Endothelial cell of hepatic sinusoid (primary cell): ENCODE measurements at regions not wholly inside any gene's neighbourhood (a gene's known extent, or its start where the extent isn't known, plus 50 kb on each side); places are given as distances from the start of the nearest gene placed in this dataset.

Experiments
- in situ Hi-C: cut with HindIII; loops from 2 replicates; pipeline ENCODE4 v1.10.0; 2017; ENCODE audit warnings: low sequenced_read_pairs

DNA sequence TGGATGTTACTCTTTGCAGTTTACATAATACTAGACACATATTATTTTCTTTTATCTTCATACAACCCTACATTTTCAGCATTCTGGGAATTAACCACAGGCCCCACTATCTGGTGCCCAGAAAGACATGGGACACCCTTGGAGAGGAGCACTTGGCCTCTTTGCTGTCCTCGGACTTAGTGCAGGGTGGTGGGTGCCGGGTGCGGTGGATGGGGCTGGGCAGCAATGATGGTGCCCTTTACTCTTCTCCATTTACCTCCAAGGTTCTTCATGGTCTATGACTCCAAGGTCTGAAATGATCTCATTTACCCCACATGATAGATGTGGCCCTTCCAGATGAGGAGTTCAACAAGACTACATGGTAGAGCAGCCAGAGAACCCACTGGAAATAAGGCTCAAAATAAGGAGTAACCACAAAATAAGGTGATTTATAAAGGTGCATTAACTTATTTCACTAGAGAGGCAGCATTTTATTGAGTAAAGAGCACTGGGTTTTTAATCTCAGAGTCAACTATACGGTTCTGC, 56.2 kb upstream of the IGFBP3 start:
- in situ Hi-C loops, result no loop called here

DNA sequence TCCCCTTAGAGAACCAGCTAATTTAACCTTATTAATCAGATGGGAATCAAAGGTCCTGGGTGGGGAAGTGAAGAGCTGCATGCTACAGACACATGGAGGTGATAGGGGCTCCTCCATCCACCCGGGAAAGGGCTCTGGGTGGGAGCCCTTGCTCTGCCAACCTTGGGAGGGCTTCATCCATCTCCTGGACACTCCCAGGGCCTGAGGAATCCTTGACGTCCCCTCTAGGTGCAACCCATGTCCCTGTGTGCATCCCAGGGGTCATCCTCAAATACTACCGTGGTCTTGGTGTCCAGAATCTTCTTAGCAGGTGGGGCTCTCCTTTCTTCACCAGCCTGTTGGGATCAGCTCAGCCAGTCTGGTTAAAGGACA, 55.4 kb upstream of the IGFBP3 start:
- in situ Hi-C loops, result no loop called here

DNA sequence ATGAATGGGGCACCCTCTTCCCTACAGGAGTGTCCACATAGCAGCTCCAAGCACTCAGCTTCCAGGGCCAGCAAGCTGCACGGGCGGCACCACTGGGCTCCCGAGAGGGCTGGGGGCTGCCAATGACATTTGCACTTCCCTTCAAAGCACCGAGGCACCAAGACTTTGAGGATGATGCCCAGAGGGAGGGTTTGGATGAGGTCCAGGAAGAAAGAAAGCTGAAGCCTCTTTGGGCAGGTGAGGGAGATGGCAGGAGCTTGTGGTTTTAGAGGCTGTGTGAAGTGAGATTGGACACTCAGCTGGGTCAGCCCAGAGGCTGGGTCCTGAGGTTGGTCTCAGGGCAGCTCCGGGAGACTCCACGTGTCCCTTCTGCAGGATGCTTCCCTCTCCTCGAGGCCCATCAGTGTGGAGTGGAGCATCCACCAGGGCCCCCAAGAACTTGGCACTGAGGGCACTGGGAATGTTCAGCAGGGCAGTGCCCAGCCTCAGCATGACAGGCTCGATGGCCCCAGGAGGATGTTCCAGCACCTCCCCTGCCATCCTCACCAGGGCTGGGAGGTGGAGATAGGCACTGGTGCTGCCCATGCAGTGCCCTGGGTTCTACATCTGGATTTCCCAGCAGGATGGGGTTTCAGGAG, 54.9 kb upstream of the IGFBP3 start:
- in situ Hi-C loops, result no loop called here

DNA sequence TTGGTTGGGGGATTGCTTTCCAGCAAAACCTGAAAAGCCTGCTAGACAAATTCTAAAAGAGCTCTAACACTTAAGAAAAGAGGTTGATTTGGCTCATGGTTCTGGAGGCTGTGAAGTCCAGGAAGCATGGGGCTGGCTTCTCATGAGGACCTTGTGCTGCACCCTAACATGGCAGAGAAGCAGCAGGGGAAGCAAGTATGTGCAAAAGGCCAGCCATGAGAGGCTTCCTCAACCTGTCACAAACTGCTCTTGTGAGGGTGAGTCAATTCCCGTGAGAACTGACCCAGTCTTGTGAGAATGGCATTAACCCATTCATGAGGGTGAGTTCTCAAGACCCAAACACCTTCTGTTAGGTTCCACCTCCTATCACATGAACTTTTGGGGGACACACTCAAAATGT, 54.3 kb upstream of the IGFBP3 start:
- in situ Hi-C loops, result no loop called here

DNA sequence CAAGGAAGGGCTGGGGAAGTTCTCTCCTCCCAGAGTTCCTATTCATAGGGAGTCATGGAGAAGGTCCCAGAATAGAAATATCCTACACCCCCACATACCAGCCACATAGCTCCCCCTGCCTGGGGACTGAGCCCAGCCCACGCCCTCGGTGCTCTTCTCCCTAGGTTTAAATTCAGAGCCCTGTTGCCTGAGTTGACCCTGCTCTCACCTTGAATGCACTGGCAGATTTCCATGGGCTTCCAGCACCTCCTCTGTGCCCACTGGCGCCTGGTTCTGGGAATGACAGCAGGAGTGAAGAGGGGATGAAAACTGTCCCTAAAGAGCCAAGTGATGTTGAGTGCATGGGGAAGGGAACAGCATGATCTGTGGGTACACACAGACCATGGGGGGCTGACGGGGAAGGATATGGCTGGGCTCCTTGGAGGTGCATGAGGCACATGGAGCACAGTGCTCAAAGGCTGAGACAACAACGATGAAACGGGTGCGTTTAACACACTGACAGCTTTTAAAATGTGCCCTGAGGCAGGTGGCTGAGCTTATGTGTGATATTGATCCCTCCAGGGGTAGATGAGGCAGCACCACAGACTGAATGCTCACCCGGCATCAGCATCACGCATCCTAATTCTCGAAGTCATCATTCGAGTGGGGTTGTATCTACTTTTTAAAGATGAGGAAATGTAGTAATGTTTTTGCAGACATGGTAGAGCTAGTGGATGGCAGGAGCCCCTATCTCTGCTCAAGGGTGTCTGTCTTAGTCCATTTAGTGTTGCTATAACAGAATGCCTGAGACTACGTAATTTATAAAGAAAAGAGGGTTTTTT, 53.7 kb upstream of the IGFBP3 start:
- in situ Hi-C loops, result no loop called here

DNA sequence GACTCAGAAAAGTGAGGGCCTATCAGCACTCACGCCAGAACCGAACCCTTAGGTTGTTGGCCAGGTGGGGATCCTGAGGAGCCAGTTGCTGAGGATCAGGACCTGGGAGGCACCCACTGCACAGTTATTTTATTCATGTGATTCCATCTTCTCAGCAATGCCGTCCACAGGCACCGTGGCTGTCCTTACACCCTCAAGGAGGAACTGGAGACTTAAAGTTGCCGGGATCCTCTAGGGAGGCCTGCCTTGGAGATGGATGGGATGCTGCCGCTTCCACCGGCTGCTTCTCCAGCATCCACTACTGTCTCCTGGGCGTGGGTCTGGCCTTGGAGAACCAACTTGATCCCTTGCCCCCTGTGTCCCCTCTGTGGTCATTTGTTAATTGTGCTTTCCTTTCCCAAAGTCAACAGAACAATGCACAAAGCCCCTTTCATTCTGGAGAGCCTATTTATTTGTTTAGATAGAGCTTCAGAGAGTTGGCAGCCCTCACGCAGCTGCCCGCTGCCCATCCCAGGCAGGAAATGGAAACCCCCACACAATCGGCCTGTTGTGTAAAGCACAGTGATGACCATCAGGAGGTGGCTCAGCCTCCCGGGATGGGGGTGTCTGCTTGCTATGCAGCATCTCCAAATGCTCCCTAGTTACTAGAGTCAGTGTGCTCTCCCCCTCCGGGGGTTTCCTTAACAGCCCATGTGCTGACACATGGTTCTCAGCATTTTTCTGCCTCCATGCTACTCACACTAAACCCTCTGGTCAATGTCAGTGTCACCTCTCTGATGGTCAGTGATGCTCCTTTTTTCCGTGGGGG, 52.9 kb upstream of the IGFBP3 start:
- in situ Hi-C loops, result no loop called here

DNA sequence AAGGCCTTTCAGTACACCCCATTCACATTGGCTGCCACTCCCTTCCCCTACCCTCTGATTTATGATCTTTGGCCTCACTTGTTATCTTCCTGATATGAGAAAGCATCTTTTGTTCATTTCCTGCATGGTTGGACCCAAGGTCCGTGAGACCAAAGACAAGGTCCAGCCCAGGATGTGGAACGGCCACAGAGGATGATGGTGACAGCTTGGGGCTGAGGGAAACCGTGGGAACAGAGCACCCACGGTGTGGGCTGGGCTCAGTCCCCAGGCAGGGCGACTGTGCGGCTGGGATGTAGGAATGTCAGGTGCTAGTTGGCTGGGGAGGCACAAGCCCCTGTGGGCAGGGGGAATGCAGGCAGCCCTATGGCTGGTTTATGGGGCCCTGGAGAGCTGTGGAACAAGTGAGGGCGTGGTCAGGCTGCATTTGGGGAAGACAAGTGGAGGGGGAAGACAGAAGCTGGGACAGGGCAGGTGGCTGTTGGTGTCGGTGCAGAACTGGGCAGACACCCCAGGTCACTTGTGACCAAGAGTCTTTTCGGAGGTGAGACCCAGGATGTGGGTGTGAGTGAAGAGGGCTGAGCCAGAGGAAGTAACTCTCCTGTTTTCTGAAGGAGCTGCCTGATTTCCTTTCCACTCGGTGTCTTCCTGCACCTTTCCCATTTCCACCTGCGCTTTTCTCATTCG, 51.7 kb upstream of the IGFBP3 start:
- in situ Hi-C loops, result no loop called here

DNA sequence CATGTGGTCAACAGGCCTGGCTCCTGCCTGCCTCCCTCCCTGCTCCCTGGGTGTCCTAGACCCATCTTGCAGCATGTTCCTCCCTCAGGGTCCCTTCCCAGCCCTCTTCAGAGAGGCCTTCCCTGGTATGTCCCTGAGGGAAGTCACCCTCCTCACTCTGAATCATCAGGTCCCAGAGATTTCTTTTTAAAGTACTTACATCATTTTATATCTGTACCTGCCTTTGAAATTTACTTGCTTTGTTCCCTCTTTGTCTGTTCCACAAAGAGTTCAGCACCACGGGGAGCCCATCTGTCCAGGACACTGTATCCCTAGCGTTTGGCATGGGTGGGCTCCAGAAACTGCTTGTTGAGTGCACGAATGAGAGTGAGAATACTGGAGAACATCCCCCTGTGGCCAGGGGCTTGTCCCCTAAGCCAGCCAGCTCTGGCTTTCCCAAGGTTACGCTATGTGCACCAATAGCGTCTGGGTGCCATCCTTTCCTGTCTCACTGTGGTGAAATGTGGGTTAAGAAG, 50.6 kb upstream of the IGFBP3 start:
- in situ Hi-C loops, result no loop called here

DNA sequence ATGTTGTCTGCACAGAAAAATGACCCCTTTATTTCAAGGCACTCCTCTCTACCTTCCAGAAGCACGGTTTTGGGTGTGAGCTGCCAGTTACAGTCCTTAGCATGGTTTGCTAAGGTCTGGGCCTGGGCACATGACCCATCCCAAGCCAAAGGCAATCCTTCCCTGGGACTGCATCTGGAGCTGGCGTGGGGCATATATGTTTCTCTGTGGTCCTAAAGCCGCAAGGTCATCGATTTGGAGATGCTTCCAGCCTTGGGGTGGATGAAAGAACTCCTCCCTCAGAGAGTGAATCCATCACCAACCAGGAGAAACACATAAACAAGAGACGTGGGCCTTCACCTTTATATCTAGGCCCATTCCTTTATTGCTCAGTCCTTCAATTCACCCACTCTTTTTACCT, 50.1 kb upstream of the IGFBP3 start:
- in situ Hi-C loops, result no loop called here
